ENCODE measurements at regions not wholly inside any gene's neighbourhood (a gene's known extent, or its start where the extent isn't known, plus 50 kb on each side); places are given as distances from the start of the nearest gene placed in this dataset.

GRCh38 chr5:86885011-86885410, 267.3 kb downstream of the COX7C start:
- Histone ChIP-seq H3K9me2 (ENCODE audit: insufficient read depth) (no peaks in the 10 kb centered on the region), H3F3A (replicated peaks; ENCODE audit: low read depth) (no peaks in the 10 kb centered on the region), H3K27ac (ENCODE audit: low read depth) (no peak overlapping the region), H2AFZ (no peak overlapping the region), H3K79me2 (replicated peaks; ENCODE audit: insufficient read depth) (no peaks in the 10 kb centered on the region), H3K27me3 (ENCODE audit: insufficient read depth) (no peaks in the 10 kb centered on the region), H3K4me3 (no peak overlapping the region), H3K4me2 (no peak overlapping the region), H4K20me1 (replicated peaks; ENCODE audit: insufficient read depth) (no peaks in the 10 kb centered on the region), H3K4me1 (ENCODE audit: insufficient read depth) (no peaks in the 10 kb centered on the region; the same call in 1 of the 2 replicates), H3K36me3 (ENCODE audit: insufficient read depth) (no peaks in the 10 kb centered on the region)
- H3K27me3 Mint-ChIP-seq (ENCODE audit: insufficient read depth, low read depth, poor library complexity), result no peaks in the 10 kb centered on the region
- no peaks in the 10 kb centered on the region for H3K9me3 Mint-ChIP-seq
- no peaks in the 10 kb centered on the region for H3K36me3 Mint-ChIP-seq (ENCODE audit: low read depth)
- DNase-seq (ENCODE audit: low spot score) (no peak), ATAC-seq (no peak)
- no peak overlapping the region for H3K4me3 Mint-ChIP-seq
- no peak for TF ChIP-seq POLR2AphosphoS5 (IDR thresholded peaks at IDR 0.05; ENCODE audit: low read depth)
- no peak for TF ChIP-seq EZH2phosphoT487 (IDR thresholded peaks at IDR 0.05; ENCODE audit: unreplicated experiment)
- TF ChIP-seq, protein P1, sequence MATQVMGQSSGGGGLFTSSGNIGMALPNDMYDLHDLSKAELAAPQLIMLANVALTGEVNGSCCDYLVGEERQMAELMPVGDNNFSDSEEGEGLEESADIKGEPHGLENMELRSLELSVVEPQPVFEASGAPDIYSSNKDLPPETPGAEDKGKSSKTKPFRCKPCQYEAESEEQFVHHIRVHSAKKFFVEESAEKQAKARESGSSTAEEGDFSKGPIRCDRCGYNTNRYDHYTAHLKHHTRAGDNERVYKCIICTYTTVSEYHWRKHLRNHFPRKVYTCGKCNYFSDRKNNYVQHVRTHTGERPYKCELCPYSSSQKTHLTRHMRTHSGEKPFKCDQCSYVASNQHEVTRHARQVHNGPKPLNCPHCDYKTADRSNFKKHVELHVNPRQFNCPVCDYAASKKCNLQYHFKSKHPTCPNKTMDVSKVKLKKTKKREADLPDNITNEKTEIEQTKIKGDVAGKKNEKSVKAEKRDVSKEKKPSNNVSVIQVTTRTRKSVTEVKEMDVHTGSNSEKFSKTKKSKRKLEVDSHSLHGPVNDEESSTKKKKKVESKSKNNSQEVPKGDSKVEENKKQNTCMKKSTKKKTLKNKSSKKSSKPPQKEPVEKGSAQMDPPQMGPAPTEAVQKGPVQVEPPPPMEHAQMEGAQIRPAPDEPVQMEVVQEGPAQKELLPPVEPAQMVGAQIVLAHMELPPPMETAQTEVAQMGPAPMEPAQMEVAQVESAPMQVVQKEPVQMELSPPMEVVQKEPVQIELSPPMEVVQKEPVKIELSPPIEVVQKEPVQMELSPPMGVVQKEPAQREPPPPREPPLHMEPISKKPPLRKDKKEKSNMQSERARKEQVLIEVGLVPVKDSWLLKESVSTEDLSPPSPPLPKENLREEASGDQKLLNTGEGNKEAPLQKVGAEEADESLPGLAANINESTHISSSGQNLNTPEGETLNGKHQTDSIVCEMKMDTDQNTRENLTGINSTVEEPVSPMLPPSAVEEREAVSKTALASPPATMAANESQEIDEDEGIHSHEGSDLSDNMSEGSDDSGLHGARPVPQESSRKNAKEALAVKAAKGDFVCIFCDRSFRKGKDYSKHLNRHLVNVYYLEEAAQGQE (IDR thresholded peaks at IDR 0.05; ENCODE audit: unreplicated experiment), result no peak
- TF ChIP-seq CTCF (conservative IDR thresholded peaks at IDR 0.05; ENCODE audit: low read depth in 2 of 2), result no peak
- TF ChIP-seq ZNF331 (CRISPR knock-in tag; IDR thresholded peaks at IDR 0.05; ENCODE audit: low read depth), result no peak
- TF ChIP-seq, protein P2, sequence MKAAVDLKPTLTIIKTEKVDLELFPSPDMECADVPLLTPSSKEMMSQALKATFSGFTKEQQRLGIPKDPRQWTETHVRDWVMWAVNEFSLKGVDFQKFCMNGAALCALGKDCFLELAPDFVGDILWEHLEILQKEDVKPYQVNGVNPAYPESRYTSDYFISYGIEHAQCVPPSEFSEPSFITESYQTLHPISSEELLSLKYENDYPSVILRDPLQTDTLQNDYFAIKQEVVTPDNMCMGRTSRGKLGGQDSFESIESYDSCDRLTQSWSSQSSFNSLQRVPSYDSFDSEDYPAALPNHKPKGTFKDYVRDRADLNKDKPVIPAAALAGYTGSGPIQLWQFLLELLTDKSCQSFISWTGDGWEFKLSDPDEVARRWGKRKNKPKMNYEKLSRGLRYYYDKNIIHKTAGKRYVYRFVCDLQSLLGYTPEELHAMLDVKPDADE (IDR thresholded peaks at IDR 0.05), result no peak
- TF ChIP-seq STAT1 (IDR thresholded peaks at IDR 0.05; ENCODE audit: unreplicated experiment), result no peak
- no peak for TF ChIP-seq JUNB (IDR thresholded peaks at IDR 0.05; ENCODE audit: unreplicated experiment)
- no peak for TF ChIP-seq NANOG (IDR thresholded peaks at IDR 0.05; ENCODE audit: borderline replicate concordance)
- no peak for TF ChIP-seq ZNF114 (CRISPR knock-in tag; IDR thresholded peaks at IDR 0.05)
- TF ChIP-seq EZH2 (IDR thresholded peaks at IDR 0.05; ENCODE audit: low read depth, unreplicated experiment), result no peak
- no peak for TF ChIP-seq CREB1 (CRISPR knock-in tag; IDR thresholded peaks at IDR 0.05; ENCODE audit: low read depth)
- TF ChIP-seq, protein P3, sequence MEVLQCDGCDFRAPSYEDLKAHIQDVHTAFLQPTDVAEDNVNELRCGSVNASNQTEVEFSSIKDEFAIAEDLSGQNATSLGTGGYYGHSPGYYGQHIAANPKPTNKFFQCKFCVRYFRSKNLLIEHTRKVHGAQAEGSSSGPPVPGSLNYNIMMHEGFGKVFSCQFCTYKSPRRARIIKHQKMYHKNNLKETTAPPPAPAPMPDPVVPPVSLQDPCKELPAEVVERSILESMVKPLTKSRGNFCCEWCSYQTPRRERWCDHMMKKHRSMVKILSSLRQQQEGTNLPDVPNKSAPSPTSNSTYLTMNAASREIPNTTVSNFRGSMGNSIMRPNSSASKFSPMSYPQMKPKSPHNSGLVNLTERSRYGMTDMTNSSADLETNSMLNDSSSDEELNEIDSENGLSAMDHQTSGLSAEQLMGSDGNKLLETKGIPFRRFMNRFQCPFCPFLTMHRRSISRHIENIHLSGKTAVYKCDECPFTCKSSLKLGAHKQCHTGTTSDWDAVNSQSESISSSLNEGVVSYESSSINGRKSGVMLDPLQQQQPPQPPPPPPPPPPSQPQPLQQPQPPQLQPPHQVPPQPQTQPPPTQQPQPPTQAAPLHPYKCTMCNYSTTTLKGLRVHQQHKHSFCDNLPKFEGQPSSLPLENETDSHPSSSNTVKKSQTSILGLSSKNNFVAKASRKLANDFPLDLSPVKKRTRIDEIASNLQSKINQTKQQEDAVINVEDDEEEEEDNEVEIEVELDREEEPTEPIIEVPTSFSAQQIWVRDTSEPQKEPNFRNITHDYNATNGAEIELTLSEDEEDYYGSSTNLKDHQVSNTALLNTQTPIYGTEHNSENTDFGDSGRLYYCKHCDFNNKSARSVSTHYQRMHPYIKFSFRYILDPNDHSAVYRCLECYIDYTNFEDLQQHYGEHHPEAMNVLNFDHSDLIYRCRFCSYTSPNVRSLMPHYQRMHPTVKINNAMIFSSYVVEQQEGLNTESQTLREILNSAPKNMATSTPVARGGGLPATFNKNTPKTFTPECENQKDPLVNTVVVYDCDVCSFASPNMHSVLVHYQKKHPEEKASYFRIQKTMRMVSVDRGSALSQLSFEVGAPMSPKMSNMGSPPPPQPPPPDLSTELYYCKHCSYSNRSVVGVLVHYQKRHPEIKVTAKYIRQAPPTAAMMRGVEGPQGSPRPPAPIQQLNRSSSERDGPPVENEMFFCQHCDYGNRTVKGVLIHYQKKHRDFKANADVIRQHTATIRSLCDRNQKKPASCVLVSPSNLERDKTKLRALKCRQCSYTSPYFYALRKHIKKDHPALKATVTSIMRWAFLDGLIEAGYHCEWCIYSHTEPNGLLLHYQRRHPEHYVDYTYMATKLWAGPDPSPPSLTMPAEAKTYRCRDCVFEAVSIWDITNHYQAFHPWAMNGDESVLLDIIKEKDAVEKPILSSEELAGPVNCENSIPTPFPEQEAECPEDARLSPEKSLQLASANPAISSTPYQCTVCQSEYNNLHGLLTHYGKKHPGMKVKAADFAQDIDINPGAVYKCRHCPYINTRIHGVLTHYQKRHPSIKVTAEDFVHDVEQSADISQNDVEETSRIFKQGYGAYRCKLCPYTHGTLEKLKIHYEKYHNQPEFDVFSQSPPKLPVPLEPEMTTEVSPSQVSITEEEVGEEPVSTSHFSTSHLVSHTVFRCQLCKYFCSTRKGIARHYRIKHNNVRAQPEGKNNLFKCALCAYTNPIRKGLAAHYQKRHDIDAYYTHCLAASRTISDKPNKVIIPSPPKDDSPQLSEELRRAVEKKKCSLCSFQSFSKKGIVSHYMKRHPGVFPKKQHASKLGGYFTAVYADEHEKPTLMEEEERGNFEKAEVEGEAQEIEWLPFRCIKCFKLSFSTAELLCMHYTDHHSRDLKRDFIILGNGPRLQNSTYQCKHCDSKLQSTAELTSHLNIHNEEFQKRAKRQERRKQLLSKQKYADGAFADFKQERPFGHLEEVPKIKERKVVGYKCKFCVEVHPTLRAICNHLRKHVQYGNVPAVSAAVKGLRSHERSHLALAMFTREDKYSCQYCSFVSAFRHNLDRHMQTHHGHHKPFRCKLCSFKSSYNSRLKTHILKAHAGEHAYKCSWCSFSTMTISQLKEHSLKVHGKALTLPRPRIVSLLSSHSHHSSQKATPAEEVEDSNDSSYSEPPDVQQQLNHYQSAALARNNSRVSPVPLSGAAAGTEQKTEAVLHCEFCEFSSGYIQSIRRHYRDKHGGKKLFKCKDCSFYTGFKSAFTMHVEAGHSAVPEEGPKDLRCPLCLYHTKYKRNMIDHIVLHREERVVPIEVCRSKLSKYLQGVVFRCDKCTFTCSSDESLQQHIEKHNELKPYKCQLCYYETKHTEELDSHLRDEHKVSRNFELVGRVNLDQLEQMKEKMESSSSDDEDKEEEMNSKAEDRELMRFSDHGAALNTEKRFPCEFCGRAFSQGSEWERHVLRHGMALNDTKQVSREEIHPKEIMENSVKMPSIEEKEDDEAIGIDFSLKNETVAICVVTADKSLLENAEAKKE (CRISPR knock-in tag; IDR thresholded peaks at IDR 0.05), result no peak
- peaks cover 6% of the 10 kb centered on the region; the same call in 2 of the 3 replicates for H3K4me1 Mint-ChIP-seq
- H3K27ac Mint-ChIP-seq, result no peak overlapping the region

Data from GM23338 (cell line).